ENCODE measurements at regions not wholly inside any gene's neighbourhood (a gene's known extent, or its start where the extent isn't known, plus 50 kb on each side); places are given as distances from the start of the nearest gene placed in this dataset.

DNA sequence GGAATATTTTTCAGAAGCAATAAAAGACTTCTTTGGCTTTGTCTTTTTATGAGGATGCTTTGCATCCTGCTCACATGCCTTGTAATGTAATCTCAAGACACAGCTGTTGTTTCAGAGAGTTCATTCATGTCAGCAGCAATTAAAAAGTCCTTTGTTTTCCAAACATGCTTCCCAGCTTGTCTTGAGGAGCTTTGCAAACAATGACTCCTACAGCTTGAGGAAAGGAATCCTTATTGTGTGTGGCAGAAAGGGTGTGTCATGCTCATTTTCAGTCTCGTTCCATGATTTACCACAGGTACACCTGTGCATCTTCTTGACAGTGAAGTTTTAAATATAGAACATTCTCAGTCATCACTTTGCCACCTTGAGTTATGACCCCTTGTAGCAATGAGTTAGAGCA, 139.2 kb upstream of the AADAT start (continued):
- TF ChIP-seq FOSL1 (IDR thresholded peaks at IDR 0.05; ENCODE audit: insufficient read depth, low read depth, low read length) = no peak
- TF ChIP-seq EP300 (IDR thresholded peaks at IDR 0.05; ENCODE audit: borderline replicate concordance in 1 of 2, low read depth in 2 of 2, low read length in 2 of 2) = no peak
- TF ChIP-seq JUND (IDR thresholded peaks at IDR 0.05; ENCODE audit: low read length) = no peak
- TF ChIP-seq, protein P1, sequence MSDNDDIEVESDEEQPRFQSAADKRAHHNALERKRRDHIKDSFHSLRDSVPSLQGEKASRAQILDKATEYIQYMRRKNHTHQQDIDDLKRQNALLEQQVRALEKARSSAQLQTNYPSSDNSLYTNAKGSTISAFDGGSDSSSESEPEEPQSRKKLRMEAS (IDR thresholded peaks at IDR 0.05) = no peak
- no peak for TF ChIP-seq PHF8 (conservative IDR thresholded peaks at IDR 0.05; ENCODE audit: low read depth, low read length)
- no peak for TF ChIP-seq POLR2A (IDR thresholded peaks at IDR 0.05; ENCODE audit: control extremely low read depth in 1 of 2, low read depth in 2 of 2, low read length in 2 of 2)
- TF ChIP-seq SP2 (IDR thresholded peaks at IDR 0.05; ENCODE audit: low read length) = no peak
- TF ChIP-seq CTBP2 (IDR thresholded peaks at IDR 0.05; ENCODE audit: borderline replicate concordance, insufficient read depth, insufficient read length, low read length) = no peak
- no peak for TF ChIP-seq GABPA (IDR thresholded peaks at IDR 0.05; ENCODE audit: borderline replicate concordance, insufficient read depth, low read length)
